HS-5 (cell line): ENCODE measurements at regions not wholly inside any gene's neighbourhood (a gene's known extent, or its start where the extent isn't known, plus 50 kb on each side); places are given as distances from the start of the nearest gene placed in this dataset.

Source experiments
- DNase-seq: peaks from one replicate; pipeline ENCODE4 v3.0.0-alpha.2; 2012; ENCODE audit warnings: low read depth

- no peak for DNase-seq
Observed at GRCh38 chr20:22504829-22505377, 79.5 kb downstream of the FOXA2 start.

GRCh38 chr20:22503577-22503976 is 80.8 kb downstream of the FOXA2 start:
- DNase-seq = no peak

GRCh38 chr20:22502731-22503191 is 81.6 kb downstream of the FOXA2 start:
- DNase-seq = no peak

GRCh38 chr20:22501566-22502344 is 82.6 kb downstream of the FOXA2 start:
- no peak for DNase-seq

GRCh38 chr20:22501034-22501433 is 83.3 kb downstream of the FOXA2 start:
- no peak for DNase-seq

- DNase-seq = no peak
Observed at GRCh38 chr20:22499515-22500166, 84.7 kb downstream of the FOXA2 start.

GRCh38 chr20:22496817-22497216 is 87.6 kb downstream of the FOXA2 start:
- peak; percentile 63 for DNase-seq

GRCh38 chr20:22495789-22496188 is 88.6 kb downstream of the FOXA2 start:
- no peak for DNase-seq

GRCh38 chr20:22495172-22495571 is 89.2 kb downstream of the FOXA2 start:
- no peak for DNase-seq

- no peak for DNase-seq
Observed at GRCh38 chr20:22492497-22492896, 91.9 kb downstream of the FOXA2 start.

GRCh38 chr20:22491194-22491505 is 93.2 kb downstream of the FOXA2 start:
- DNase-seq = no peak

GRCh38 chr20:22490287-22491193 is 93.8 kb downstream of the FOXA2 start:
- DNase-seq = no peak

- DNase-seq = no peak
Observed at GRCh38 chr20:22489626-22490286, 94.6 kb downstream of the FOXA2 start.

- no peak for DNase-seq
Observed at GRCh38 chr20:22480336-22480735, 104.0 kb downstream of the FOXA2 start.

GRCh38 chr20:22475662-22476061 is 108.7 kb downstream of the FOXA2 start:
- no peak for DNase-seq

GRCh38 chr20:22474224-22474623 is 110.1 kb downstream of the FOXA2 start:
- no peak for DNase-seq

GRCh38 chr20:22473293-22473692 is 111.1 kb downstream of the FOXA2 start:
- no peak for DNase-seq

GRCh38 chr20:22472447-22473100 is 111.8 kb downstream of the FOXA2 start:
- no peak for DNase-seq

- no peak for DNase-seq
Observed at GRCh38 chr20:22471156-22471836, 113.1 kb downstream of the FOXA2 start.

- no peak for DNase-seq
Observed at GRCh38 chr20:22470620-22471026, 113.7 kb downstream of the FOXA2 start.
